HPDE6-E6E7 (cell line): ENCODE measurements at regions not wholly inside any gene's neighbourhood (a gene's known extent, or its start where the extent isn't known, plus 50 kb on each side); places are given as distances from the start of the nearest gene placed in this dataset.

Source experiments
- DNase-seq: peaks from one replicate; pipeline ENCODE4 v3.0.0; 2011; ENCODE audit warnings: missing footprints; ENCODE audit errors: extremely low spot score

DNA sequence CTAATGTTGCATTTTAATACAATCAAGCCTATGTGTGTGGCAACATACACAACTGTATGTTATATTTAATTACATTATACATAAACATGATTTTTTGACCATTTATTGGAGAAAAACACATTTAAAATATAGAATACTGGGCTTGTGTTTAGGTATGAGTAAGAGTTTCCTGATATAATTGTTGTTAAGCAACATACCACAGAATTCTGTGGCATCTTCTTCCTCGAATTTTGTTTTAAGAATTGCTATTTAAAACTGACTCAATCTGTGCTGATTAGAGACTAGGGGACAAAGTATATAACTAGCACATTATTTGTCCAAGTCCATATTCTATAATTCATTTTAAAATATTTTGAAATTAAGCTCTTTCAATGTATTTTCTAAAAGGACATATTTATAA lies 376.8 kb upstream of the THBS1 start:
- no peak for DNase-seq

DNA sequence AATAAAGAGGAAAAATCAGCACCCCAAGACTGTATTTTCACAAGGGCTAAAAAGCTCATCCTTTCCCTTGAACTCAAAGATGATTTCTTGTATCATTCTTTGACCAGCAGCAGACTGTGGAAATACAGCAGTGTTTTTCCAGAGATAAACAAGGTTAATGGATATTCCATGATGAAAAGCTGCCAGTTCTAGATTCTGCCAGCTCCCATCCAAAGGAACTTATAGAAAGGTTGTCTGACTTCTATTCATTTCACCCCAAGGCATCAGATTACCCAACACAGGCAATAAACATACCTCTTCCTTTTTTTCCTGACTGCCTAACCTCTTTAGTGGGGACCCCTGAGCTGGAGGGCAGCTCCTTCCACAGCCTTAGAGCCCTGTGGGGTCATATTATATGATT lies 375.8 kb upstream of the THBS1 start:
- no peak for DNase-seq

DNA sequence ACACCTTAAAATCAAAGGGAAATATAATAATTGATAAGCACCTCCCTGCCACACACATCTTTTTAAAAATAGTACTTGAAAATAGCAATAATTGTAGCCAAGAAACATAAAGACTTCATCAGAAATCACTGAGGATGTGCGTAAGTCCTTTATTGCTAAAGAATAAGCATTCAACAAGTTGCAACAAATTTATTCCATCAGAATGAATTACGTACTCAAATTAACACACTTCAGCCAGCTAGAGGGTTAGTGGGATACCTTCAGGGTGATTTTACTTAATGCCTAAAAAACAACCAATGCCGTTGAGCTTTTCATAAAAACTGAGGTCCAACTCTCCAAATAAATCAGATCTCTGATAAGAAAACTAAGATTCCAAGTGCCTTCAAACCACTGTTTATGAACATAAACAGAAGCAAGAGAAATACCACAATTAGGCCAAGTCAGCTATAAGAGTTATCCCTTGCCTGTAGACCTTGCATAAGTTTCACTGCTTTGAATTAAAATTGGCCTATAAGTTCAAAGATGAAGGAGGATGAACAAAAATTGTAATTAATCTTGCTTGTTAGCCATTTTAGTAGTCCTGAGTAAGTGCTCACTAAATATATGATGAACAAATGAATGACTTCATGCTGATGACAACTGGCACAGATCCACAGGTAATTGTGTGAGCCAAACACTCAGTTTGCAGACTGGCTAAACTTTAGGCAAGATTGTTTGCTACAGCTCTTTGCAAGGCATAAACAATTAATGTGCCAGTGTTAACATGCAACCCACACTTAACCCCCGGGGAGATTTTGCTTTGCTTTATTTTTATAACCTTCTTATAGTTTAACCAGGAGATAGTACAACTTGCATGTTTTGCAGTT lies 375.1 kb upstream of the THBS1 start:
- DNase-seq = no peak

DNA sequence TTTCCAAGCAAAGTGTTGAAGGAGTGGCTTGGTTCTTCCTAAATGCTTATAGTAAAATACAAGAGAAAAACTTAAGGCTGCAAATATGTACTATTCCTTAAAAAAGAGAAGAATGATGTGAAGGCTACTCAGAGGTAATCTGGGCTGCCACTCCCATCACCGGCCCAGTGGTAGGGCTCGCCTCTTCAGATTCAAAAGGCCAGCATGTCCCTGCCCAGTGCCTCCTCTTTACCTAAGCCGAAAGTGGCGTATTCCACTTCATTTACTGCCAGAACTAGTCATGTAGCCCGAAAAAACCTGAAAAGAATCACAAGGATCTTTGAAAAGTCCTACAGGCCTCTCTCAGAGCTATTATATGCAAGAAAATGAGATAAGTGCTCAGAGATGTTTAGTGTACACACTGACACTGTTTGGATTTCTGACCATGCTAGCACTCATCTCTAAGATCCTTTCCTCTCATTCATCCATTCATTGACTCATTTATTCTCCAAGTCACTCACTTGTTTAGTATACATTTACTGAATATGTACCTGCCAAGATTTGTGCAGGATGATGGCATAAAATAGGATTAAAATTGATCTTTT lies 373.3 kb upstream of the THBS1 start:
- no peak for DNase-seq

DNA sequence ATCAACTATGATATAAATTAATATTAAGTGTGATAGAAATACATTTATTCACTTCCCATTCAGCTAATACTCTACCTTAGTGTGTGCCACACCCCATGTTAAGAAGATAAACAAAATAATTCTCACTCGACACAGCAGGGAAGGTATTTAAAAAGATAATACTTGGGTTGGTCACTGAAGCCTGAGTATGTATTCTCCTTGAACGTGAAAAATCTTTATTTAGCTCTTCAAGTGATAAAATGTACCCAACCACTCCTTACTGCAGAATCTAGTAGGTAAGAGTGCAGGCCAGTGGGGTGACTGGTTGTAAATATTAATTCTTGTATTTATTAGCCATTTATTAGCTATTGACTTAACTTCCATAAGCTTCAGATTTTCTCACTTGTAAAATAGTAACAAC lies 372.7 kb upstream of the THBS1 start:
- DNase-seq = no peak

DNA sequence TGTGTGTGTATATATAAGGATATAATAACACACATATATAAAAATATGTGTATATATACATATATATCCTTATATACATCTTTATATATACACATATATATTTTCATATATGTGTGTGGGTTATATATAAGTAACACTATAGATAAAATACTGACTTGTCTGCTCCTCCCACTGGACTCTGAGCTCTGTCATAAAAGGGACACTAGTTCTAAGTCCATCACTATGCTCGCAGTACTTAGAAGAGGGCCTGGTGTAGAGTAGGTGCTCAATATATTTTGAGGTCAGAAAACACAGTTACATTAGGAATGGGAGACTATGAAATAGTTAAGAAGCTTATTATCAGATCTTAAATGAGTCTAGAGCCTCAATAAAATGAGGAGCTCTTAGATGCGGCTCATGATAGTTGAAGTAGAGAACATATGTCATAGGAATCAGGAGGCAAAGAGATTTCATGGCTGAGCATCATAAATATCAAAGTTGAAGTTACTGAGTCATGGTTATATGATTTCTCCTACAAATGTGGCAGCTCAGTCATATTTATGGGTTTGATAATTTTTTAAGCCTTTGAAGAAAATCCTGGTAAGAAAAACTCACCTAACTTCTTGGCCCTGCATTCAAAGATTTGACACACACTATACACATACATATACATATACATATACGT lies 371.2 kb upstream of the THBS1 start:
- DNase-seq = no peak

DNA sequence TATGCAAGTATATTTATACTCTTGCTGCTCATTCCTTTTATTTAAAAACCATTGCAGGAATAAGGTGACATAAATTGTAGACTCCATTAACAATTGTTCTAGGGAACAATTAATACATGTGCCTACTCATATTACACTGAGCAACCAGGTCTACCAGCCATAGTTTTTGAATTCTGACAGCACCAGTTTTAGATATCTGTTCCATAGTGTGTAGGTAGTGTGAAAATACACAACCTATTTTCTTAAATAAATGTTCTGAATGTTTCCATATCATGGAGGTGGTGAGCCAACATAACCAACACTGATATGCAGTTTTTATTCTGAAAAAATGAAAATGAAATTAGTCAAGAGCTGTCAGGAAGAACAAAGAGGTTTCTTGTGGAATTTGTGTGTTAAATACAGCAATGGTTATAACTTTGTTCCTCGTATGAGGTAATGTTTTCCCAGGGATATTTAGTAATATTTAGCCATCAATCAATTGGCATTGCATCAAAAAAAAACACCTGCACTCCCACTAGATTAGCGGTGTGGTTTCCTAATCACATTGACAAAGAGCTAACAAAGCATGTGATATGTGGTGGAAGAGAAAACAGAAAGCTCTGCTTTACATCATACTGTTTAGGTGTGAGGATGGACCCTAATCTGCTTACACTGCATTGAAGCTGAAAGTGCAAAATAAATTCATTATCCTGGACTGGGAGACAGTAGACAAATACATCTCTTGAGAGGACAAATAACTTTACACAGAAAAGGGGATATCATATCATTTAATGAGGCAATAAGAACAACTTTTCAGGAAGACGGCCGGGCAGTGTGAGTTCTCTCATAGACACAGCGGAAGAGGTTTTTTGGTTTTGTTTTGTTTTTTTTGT lies 369.5 kb upstream of the THBS1 start:
- no peak for DNase-seq

DNA sequence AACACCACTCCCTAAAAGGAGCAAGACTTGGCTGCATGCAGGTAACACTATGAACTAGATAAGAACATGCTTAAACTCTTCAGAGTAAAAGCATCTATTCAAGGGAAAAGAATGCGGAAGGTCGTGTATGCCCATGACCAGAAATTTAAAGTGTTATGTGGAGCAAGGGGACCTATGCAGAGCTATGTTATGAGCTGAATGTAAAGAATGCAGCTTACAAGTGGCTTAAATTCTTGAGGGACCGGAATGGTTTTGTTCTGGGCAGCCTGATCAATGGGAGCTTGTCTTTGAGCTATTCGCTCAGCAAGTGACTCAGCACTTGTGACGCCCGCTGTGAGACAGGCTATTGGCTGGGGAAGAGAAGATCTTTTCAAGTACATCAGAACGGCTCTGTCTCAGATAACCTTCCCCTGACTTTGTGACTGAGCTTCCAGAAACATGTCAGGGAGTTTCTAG lies 367.5 kb upstream of the THBS1 start:
- DNase-seq = no peak

DNA sequence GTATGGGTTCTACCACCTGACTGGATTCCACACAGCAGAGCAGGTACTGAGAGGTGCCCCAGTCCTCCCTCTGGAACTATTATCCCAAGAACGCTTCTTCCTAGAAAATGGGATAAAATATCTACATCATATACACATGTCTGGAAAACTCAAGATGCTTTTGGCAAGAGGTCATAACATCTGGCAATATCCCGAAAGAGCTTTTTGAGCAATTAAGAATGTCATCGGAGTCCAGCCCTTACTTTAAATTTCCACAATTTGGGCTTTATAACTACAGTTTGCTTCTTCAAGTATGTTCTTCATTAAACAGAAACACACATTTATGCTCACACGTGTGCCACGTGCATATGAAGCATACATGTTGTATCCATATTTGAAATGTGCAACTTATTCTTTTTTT lies 365.9 kb upstream of the THBS1 start:
- DNase-seq = no peak

DNA sequence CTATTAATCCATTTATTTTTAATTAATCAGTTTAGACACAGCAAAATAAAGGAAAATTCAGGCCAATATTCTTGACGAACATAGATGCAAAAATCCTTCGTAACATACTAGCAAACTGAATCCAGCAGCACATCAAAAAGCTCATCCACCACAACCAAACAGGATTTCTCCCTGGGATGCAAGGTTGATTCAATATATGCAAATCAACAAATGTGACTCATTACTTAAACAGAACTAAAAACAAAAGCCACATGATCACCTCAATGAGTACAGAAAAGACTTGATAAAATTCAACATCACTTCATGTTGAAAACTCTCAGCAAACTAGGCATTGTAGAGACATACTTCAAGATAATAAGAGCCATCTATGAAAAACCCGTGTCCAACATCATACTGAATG lies 364.1 kb upstream of the THBS1 start:
- no peak for DNase-seq

DNA sequence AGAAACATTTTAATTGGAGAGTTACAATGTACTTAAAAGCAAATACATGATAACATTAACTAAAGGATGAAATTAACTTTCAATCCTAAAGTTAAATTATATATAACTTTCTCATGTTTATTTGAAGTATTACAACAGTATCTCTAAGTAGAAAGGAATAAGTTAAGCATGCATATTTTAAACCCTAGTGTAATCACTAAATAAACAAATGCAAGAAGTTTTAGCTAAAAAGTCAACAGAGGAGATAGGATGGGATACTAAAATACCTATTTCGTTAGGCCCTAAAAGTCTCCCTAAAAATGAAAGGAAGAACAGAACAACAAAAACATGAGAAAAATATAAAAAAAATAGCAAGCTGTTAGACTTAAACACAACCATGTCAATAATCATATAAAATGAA lies 361.3 kb upstream of the THBS1 start:
- DNase-seq = no peak

DNA sequence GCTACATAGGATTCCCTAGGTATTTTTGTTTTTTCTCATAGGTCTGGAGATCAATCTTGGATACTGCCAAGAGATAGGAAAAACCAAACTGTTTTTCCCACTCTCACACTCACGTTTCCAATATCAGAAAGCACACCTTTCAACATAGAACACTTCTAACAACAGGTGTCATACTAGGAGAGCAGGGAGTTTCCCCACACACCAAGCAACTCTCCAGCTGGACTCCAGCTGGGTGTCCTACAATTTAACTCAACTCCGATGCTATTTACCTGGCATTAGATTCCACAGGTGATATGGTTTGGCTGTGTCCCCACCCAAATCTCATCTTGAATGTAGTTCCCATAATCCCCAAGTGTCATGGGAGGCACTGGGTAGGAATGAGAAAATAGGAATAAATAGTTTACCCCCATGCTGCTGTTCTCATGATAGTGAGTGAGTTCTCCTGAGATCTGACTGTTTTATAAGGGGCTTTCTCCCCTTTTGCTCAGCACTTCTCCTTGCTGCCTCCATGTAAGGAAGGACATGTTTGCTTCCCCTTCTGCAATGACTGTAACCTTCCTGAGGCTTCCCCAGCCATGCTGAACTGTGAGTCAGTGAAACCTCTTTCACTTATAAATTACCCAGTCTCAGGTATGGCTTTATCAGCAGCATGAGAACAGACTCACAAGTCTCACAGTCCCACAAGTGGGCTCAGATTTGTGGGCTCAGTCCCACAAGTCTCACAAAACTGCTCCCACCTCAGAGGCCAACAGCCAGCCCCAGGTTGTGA lies 354.5 kb upstream of the THBS1 start:
- DNase-seq = no peak

DNA sequence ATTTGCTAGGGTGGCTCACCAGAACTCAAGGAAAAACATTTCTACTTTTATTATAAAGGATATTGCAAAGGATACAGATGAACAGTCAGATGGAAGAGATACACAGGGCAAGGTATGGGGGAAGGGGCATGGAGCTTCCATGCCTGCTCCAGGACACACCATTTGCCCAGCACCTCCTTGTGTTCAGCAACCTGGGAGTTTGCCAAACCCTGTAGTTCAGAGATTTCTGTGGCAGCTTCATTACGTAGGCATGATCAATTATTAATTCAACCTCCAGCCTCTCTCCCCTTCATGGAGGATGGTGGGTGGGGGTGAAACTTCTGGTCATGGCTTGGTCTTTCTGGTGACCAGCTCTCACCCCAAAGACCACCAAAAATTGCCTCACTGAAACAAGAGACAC lies 353.9 kb upstream of the THBS1 start:
- DNase-seq = no peak

DNA sequence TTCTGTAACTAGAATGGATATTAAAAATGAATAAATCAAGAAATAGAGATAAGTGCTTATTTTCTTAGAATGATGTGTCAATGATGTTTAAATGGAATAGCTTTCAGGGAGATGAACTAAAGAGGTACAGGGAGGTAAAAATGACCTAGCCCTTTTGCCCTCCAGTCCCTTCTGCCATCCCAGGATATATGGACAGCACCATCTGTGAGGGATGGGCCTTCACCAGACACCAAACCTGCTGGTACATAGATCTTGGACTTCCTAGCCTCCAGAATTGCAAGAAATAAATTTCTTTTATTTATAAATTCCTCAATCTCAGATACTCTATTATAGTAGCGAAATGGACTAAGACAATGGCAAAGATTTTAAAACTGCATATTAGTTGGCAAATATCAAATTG lies 352.0 kb upstream of the THBS1 start:
- DNase-seq = no peak

DNA sequence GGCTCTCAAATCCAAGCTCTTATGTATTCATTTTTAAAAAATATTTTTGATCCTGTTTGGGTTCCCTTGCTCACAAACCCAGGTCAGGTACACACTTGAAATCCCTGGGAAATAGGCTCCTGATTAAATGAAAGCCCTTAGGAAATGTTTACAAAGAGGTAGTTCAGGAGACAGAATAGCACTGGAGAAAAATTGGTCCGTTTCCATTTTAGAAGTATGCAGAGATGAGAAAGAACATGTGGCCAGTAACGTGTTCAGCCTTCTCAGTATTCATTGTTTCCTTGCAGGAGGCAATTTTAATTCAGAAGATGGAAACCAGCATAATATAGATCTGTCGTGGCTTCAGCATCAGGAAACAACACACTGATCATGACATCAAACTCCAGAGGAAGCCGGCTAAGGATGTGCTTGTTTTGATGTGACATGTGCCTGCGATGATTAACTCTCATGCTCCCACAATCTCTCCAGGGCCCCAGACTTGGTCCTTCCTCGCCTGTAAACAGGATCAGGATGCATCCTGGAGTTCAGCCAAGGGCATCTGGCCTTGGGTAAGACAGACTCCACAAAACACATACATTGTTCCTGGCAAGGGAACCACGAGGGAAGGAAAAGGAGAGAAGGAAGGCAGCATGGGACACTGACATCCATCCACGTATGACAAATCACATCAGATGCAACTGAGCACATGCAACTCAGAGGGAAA lies 350.5 kb upstream of the THBS1 start:
- DNase-seq = no peak

DNA sequence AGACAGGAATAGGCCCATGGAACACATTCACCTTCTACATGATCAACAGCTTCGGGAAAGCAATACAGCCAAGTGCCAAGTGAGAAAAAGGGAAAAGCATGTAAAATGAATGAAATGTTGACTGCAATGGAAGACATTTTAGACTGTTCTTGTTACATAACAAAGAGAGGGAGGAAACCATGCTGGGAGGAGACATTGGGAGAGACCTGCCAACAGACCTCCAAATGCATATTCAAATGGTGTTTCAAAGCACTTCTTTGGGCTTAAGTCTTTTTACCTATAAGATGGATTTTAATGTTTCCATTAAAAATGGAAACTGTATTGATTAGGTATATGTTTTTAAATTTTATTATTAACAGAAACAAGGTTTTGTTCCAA lies 350.0 kb upstream of the THBS1 start:
- no peak for DNase-seq

DNA sequence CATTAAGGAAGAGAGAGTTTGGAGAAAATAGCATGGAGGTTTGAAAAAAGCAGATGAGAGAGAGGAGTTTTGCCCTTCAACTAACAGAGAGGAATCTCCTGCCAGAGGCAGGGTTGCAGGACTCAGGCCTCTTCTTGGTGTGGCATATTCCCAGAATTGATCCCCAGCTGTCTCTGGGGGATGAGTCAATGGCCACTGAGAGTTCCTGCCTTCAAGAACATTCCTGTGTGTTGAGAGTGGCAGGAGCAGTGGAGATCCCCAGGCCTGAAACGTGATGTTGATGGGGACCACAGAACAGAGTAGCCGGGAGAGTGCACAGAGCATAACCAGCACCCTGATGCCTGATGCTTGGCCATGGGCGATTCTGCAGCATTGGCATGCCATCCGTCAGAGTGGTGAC lies 348.4 kb upstream of the THBS1 start:
- DNase-seq = peak; percentile 82

DNA sequence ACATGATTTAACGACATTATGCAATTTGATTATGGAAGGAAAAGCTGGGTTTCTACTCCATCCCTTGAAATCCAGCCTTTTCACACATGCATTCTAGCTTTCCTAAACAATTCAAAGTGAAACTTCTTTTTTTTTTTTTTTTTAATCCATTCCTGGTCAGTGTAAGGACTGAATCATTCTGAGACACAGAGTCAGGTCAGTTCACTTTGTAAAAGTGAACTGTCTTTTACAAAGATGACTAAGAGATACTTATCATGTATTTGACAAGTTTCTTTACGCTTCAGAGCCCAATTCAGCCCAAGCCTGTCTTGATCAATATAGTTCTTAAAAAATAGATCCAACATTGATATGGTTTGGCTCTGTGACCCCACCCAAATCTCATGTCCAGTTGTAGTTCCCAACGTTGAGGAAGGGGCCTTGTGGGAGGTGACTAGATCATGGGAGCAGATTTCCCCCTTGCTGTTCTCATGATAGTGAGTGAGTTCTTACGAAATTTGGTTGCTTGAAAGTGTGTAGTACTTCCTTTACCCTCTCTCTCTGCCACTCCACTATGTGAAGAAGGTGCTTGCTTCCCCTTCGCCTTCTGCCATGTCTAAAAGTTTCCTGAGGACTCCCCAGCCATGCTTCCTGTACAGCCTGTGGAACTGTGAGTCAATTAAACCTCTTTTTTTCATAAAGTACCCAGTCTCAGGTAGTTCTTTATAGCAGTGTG lies 345.6 kb upstream of the THBS1 start:
- peak; percentile 49 for DNase-seq

DNA sequence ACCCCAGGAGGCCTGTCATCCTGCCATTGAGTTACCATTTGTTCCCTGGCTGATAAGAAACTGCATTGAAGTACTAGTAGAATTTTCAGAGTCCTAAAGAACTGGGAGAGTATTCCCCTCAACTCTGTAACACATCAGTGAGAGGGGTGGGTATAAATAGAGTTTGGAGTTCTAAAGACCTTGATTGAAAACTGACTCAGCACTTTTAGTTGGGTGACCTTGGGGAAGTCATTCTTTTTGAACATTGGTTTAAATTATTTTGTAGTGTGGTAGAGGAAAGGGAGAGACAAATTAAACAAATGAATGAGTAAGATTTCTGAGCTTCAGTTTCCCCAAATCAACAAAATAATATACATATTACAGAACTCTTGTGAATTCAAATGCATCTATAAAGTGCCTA lies 344.5 kb upstream of the THBS1 start:
- DNase-seq = no peak

DNA sequence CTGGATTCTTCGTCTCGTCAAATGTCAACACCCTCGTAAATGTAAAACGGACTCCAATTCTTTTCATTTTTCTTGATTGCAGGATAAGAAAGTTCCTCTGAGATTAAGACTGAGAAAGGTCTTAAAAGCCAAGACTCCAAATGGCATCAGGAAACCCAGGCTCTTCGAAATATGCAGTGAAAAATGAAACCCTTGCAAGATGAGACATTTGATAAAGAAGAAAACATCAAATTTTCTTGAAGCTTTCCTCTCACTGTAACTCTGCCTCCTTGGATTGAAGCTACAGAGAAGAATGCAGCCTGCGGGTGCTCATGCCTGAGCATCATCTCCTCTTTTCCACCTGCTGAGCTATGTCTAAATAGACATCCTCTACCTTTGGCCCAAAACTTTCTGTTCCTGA lies 342.4 kb upstream of the THBS1 start:
- no peak for DNase-seq
